ENCODE measurements at regions not wholly inside any gene's neighbourhood (a gene's known extent, or its start where the extent isn't known, plus 50 kb on each side); places are given as distances from the start of the nearest gene placed in this dataset.

DNA sequence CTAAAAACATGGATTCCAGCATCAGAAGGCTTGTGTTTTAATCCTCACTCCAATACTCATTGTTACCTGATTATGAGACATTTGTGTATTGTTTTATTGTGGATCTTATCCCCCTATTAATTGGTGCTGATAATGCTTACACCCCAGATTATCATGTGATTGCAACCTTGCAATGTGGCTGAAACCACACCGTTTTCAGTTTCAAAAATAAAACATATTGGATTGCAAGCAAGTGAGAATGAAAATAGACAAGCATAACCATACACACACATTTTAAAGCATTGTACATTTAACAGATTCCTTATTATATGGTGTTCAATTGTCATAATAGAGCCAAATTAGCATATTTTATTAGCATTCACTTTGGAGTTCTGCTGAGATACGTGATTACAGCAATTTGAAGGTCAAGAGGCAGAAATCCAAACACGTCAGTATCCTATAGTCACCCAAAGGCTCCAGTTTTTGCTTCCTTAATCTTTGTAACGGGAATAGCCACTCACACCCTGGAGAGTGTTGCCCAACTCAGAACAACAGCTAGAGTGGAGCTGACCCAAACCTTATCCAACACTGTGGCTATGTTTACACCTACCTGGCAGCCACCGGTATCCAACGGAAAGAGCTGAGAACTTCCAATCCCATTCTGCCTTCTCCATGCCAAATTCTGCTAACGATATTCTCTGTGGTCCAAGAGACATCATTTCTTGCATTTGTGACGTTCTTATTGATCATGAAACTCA, 317.1 kb upstream of the KLF6 start:
- H3K4me3 ChIP-seq (replicated peaks; ENCODE audit: low read depth, low read length): no peak overlapping the region
- no peak for DNase-seq (ENCODE audit: extremely low read depth, low read depth)
- TF ChIP-seq CTCF (IDR thresholded peaks at IDR 0.05; ENCODE audit: low read depth, low read length, missing control alignments): no peak

DNA sequence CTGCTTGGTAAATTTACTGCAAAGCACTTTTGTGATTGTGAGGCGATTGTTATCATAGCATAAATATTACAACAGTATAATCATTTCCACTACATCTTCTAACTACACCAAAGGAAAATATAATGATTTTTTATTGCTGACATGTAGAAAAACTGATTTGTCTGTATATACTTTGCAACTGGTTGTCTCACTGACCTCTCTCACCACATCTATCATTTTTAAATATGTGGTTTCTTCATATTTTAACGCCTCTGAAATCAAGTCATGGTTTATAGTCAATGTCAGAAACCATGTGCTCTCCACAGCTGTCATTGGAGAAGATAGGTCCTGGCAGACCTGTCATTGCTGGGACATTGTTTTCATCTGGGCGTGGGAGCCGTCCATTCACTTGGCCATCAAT, 315.4 kb upstream of the KLF6 start:
- no peak for DNase-seq (ENCODE audit: extremely low read depth, low read depth)
- no peak for TF ChIP-seq CTCF (IDR thresholded peaks at IDR 0.05; ENCODE audit: low read depth, low read length, missing control alignments)

DNA sequence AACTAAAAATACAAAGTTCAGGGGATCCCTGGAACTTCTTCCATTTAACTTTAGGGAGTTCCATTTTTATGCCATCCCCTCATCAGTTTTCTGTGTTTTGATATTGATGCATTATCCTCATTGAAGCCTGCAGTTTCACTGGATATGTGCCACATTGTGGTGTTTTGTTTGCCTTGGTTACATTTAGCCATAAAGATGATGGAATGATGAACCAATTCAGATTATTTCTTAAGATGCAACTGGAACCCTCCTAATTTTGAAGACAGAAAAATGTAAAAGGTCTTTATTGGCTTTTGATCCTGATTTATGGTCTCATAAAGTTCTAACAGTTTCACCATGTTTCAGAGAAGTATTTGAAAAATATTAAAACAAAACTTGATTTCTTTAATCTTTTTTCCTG, 314.2 kb upstream of the KLF6 start:
- no peak for TF ChIP-seq CTCF (IDR thresholded peaks at IDR 0.05; ENCODE audit: low read depth, low read length, missing control alignments)
- no peak for DNase-seq (ENCODE audit: extremely low read depth, low read depth)
- no peak overlapping the region for H3K4me3 ChIP-seq (replicated peaks; ENCODE audit: low read depth, low read length)

More for the DNA sequence above, 315.4 kb upstream of the KLF6 start:
- H3K4me3 ChIP-seq (replicated peaks; ENCODE audit: low read depth, low read length): no peak overlapping the region

DNA sequence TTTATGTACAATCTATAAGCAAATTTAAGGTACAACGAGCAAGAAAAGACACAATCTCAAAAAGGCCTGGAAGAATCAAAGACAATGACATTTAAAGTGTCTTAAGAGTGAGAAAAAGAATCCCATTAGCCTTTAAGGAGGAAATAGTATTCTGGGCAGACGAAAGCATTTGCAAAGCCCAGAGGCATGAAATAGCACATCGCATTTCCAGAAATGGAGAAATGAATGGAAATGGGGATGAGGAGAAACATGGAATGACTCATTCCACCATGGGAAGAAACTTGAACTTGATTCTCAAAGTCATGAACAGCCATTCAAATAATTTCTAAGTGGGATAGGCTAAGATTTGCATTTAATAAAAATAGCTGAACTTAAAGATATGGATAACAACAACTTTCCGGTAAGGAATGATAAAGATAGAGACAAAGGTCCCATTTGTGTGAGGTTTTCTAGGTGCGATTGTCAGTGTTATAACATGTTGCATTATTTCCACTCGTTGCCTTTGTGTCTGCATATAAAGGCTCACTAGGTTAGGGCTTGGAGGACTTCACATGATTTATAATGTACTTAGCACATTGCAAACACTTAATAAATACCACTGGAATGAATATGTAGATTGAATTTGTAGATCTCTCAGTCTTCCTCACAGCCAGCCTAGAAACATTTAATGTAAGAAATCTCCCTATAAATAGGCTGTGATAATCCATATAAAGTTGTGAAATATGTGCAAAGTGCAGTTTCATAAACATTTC, 310.3 kb upstream of the KLF6 start:
- TF ChIP-seq CTCF (IDR thresholded peaks at IDR 0.05; ENCODE audit: low read depth, low read length, missing control alignments): no peak
- no peak for DNase-seq (ENCODE audit: extremely low read depth, low read depth)
- no peak overlapping the region for H3K4me3 ChIP-seq (replicated peaks; ENCODE audit: low read depth, low read length)

- no peak for TF ChIP-seq CTCF (IDR thresholded peaks at IDR 0.05; ENCODE audit: low read depth, low read length, missing control alignments)
- DNase-seq (ENCODE audit: extremely low read depth, low read depth): no peak
- no peak overlapping the region for H3K4me3 ChIP-seq (replicated peaks; ENCODE audit: low read depth, low read length)
These were observed 309.7 kb upstream of the KLF6 start for GRCh38 chr10:4094751-4095150.

GRCh38 chr10:4093438-4093837, 308.4 kb upstream of the KLF6 start:
- DNase-seq (ENCODE audit: extremely low read depth, low read depth): no peak
- H3K4me3 ChIP-seq (replicated peaks; ENCODE audit: low read depth, low read length): no peak overlapping the region
- TF ChIP-seq CTCF (IDR thresholded peaks at IDR 0.05; ENCODE audit: low read depth, low read length, missing control alignments): no peak
